CD1c-positive myeloid dendritic cell (primary cell): ENCODE measurements at regions not wholly inside any gene's neighbourhood (a gene's known extent, or its start where the extent isn't known, plus 50 kb on each side); places are given as distances from the start of the nearest gene placed in this dataset.
"Not testable (repeated sequence)": the region's sequence is repeated elsewhere in the genome, so short reads cannot be mapped to it uniquely, and the experiment has no call there.

Experiments used
- DNase-seq: peaks from one replicate; pipeline ENCODE4 v3.0.0-alpha.2; 2016; ENCODE audit errors: extremely low spot score

DNA sequence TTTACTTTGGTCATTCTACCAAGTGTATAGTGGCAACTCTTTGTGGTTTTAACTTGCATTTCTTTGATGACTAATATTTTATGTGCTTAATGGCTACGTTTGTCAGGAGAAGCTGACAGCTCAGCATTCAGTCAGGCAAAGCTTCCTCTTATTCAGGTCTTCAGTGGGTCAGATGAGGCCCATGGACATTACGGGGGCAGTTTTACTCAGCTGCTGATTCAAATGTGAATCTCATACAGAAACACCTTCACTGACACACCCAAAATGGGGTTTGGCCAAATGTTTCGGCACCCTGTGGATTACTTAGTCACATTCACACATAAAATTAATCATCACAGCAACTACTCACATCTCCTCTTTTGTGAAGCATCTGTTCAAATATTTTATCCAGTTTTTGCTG lies 104.9 kb upstream of the PLD5 start:
- DNase-seq = no peak

DNA sequence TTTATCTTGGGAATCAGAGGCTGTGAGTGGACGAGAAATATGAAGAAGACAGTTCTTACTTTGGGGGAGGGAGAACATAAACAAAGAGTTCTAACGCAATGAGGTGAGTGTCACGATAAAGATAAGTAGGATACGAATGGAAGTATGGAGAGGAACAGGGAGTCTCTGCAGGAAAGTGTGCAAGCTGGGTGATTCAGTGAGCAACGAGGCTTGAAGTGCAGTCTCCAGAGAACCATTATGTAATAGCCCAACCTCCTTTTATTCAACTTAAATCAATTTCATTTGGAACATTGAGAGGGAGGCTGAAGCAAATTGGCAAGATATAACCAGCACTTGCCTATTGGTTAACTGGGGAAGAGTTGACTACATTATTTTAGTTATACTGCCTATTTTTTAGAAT lies 99.3 kb upstream of the PLD5 start:
- DNase-seq = no peak

DNA sequence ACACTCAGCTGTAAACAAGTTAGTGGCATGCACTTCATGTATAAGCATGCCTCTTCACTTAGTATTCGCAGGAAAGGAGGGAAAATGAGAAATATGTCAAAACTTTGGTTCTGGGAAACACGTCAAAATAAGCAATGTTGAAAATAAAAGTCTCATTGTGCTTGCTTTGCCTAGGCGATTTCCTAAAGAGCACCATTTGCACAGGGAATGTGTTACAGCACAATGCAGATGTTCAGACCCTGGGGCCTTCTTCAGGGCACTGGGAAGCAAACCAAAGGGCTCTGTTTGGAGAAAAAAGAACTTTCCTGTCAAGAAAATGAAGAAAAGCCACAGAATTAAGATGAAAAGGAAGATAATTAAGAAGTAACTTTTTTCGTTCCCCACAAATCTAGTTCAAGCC lies 98.6 kb upstream of the PLD5 start:
- no peak for DNase-seq

DNA sequence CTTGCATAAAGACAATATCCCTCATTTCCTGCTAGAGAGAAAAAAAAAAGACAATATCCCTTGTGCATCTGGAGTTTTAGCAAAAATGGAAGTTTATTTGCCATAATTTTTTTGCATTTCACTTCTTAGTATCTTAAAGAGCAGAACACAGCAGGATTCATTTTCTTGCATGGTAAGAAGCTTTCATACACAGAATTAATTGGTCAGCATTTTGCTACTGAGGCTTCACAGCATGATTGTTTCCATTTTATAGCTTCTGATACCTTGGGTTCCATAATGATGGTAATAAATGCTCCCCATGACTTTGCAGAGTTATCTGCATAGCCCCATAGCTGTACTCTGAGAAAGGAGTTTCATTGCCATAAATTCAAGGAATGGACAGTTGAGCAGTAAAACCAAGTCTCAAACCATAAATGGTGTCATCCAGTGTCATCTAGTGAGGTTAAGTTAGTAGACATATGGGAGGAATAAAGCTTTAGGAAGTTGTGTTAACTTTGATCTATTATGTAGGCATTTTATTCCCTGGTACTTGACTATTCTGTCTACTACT lies 88.8 kb upstream of the PLD5 start:
- DNase-seq = no peak

DNA sequence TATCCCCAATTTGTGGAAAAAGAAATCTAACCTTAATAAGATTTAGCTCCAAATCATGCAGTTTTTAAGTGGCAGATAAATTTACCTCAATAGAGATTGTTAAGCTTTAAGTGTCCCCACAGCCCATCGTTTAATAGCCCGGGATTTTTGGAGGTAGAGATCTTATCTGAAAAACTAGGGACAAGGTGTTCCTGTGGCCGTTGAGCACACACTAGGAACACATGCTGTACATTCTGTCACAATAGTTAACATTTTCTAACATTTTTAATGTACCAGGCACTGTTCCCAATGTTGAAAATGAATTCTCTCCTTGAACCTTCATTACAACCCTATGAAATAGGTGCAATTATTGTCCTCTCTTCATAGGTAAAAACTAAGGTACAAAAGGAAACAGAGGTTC lies 85.7 kb upstream of the PLD5 start:
- no peak for DNase-seq

DNA sequence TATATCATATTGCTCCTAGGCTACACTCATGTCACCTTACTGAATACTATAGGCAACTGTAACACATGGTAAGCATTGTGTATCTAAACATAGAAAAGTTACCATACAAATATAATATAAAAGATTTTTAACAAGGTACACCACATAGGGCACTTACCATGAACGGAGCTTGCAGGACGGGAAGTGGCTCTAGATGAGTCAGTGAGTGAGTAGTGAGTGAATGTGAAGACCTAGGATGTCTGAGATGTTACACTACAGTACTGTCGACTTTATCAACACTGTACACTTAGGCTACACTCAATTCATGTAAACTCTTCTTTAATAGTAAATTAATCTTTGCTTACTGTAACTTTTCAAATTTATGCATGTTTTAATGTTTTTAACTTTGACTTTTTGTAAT lies 81.0 kb upstream of the PLD5 start:
- no peak for DNase-seq

DNA sequence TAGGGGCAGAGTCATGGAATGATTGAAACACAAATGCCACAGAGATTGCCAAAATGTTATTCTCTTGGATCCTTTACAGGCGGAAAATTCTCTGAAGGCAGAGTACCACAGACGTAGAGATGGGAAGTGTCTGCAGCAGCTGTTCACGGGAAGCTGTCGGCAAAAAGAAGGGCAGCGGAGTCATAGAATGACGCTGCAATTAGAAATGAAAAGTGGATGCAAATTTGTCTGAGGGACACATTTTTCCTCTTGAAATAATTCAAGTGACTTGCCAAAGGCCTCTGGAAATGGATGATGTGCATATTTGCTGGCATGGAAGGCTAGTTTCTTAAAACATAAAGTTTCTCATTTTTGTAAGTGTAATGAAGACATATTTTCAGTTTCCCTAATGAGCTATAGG lies 77.5 kb upstream of the PLD5 start:
- no peak for DNase-seq

DNA sequence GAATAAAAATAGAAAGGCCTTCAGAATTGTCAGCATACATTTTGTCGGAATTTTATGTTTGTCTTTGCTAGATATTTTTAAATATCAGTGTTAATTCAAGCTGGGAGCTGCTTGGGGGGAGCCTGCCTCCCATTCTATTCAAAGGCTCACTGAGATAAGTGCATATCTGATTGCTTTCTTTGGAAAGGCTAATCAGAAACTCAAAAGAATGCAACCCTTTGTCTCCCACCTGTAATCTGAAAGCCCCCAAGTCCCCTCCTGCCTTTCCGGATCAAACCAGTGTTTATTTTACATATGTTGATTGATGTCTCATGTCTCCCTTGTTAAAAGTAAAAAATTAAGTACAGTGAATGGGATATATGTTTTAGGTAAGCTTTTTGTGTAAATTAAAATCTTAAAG lies 69.3 kb upstream of the PLD5 start:
- not testable (repeated sequence) for DNase-seq

DNA sequence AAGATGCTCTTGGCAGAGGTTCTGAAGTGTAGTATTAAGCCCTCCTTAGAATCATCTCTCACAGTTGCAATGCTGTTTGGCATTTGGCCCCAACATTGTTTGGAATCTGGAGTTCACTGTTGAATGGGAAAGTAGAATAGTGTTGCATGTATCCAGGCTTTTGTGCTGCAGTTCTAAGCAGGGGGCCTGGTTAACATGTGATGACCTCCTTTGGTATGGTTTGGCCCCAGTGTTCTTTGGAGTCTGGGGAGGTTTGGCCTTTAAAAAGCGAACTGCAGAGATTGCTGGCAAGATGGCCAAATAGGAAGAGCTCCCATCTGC lies 61.8 kb upstream of the PLD5 start:
- DNase-seq = no peak

DNA sequence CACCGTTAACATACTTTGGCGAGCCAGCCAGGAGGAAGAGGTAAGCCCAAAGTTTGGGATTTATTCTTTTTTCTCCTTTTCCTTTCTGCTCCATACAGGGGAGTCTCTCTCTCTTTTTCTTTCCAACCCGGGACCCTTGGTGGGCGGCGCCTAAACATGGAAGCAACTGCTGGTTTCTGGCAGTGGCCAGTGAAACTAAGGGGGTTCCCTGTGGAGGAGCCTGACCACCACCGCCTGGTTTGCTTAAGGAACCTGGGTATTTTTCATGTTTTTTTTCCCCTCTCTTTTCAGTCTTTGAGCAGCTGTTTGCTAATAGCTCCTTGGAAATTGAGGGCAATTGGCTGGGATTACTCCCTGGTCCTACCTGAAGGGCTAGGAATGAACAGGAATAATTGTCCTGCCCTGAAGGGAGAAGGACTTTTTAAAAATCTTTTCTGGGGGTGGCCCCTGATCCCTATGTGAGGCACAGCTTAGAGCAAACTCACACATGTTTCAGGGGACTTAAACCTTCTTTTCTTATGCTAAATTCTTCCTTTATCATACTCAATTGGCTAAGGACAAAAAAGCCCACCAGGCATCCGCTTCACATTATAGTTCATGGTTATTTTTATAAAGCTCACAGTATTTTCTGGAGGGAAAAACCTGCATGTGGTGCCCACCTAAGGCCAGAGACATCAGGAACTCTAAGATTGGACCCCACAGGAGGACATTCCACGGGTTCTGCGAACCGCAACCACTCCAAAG lies 61.3 kb upstream of the PLD5 start:
- no peak for DNase-seq

DNA sequence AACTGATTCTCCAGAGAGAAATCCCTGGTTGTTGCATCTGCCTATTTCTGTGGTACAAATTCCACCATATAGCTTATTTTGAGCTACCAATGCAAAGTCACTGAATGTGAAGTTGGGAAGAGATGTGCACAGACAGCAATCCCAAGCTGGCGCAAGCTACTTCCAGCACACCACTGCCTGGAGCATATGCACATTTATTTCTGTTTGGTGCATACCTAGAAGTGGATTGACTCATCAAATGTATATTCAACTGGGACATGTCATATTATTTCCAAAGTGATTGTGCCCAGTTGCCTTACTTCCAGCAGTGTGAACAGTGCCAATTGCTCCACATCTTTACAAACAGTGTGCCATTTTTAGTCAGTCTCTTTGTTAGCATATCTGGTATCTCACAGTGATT lies 58.2 kb upstream of the PLD5 start:
- no peak for DNase-seq

DNA sequence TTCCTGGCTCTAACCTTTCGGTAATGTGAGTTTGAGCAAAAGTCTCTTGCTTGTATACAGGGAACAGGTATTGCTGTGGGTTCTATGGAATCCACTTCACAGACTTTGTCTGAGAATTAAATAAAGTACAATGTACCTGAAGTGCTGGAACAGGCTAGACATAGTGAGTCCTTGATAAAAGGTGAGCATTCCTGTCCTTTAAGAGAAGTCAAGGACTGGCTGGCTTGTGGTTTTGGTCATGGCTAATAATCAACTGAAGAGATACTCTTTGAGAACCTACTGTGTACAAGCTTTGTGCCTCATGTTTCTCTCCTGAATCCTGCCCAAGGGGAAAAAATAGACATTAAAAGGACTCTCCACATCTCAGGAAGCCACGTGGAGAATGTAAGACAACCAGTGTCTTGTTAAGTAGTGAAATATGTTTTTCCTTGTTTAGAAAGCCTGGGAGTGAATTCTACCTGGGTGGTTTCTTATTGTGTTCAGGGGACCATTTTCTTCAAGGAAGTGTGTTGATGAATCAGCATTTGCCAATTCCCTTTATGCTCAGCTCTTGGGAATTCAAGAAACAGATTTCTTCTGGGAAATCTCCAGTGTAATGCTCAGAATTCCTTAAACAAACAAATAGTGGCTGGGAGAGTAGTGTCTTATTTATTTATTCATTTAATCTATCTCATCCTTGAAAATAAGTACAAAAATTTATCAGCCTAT lies 55.2 kb upstream of the PLD5 start:
- DNase-seq = no peak
